CD4-positive, alpha-beta T cell treated with Interleukin-4 for 1 hour (primary cell): ENCODE measurements at regions not wholly inside any gene's neighbourhood (a gene's known extent, or its start where the extent isn't known, plus 50 kb on each side); places are given as distances from the start of the nearest gene placed in this dataset.

Experiments
- DNase-seq, 2 donors: peaks; one replicate each; pipeline ENCODE4 v3.0.0-alpha.2; 2020 to 2022

- DNase-seq: no peak
Measured at GRCh38 chr2:217717646-217718045, 285.1 kb downstream of the TNS1 start.

GRCh38 chr2:217715484-217715883, 287.3 kb downstream of the TNS1 start:
- DNase-seq: no peak

GRCh38 chr2:217714287-217714751, 288.5 kb downstream of the TNS1 start:
- no peak for DNase-seq

GRCh38 chr2:217713395-217714286, 289.2 kb downstream of the TNS1 start:
- peak; percentile 60 for DNase-seq

GRCh38 chr2:217712431-217712830, 290.4 kb downstream of the TNS1 start:
- no peak for DNase-seq

GRCh38 chr2:217711188-217711587, 291.6 kb downstream of the TNS1 start:
- no peak for DNase-seq

- DNase-seq: no peak
Measured at GRCh38 chr2:217710211-217710765, 292.5 kb downstream of the TNS1 start.

GRCh38 chr2:217709478-217710210, 293.2 kb downstream of the TNS1 start:
- no peak for DNase-seq

GRCh38 chr2:217707131-217707611, 295.6 kb downstream of the TNS1 start:
- no peak for DNase-seq

GRCh38 chr2:217706513-217706912, 296.3 kb downstream of the TNS1 start:
- DNase-seq: no peak

GRCh38 chr2:217706095-217706494, 296.7 kb downstream of the TNS1 start:
- no peak for DNase-seq

- DNase-seq: no peak
Measured at GRCh38 chr2:217705461-217705860, 297.3 kb downstream of the TNS1 start.

- DNase-seq: no peak
Measured at GRCh38 chr2:217703999-217704398, 298.8 kb downstream of the TNS1 start.

- DNase-seq: no peak
Measured at GRCh38 chr2:217703102-217703501, 299.7 kb downstream of the TNS1 start.

- no peak for DNase-seq
Measured at GRCh38 chr2:217701622-217702021, 301.2 kb downstream of the TNS1 start.

- DNase-seq: no peak
Measured at GRCh38 chr2:217698691-217699090, 304.1 kb downstream of the TNS1 start.

- no peak for DNase-seq
Measured at GRCh38 chr2:217695033-217695520, 307.7 kb downstream of the TNS1 start.

- no peak for DNase-seq
Measured at GRCh38 chr2:217694291-217694690, 308.5 kb downstream of the TNS1 start.

- DNase-seq: no peak
Measured at GRCh38 chr2:217693363-217693762, 309.4 kb downstream of the TNS1 start.

- DNase-seq: no peak
Measured at GRCh38 chr2:217691920-217692666, 310.7 kb downstream of the TNS1 start.

- no peak for DNase-seq
Measured at GRCh38 chr2:217691516-217691915, 311.3 kb downstream of the TNS1 start.

- no peak for DNase-seq
Measured at GRCh38 chr2:217689053-217689452, 313.7 kb downstream of the TNS1 start.

- DNase-seq: no peak
Measured at GRCh38 chr2:217688494-217688893, 314.3 kb downstream of the TNS1 start.
